Activated T-cell treated with anti-CD3 and anti-CD28 coated beads, Interleukin-2, amount 50 U/mL, for 4 hours (primary cell): ENCODE measurements at regions not wholly inside any gene's neighbourhood (a gene's known extent, or its start where the extent isn't known, plus 50 kb on each side); places are given as distances from the start of the nearest gene placed in this dataset.
"Not testable (repeated sequence)": the region's sequence is repeated elsewhere in the genome, so short reads cannot be mapped to it uniquely, and the experiment has no call there.

Experiments used
- ATAC-seq, 2 donors: fragments of 200-7000 bp; cut with Tn5 transposase; one replicate each; pipeline ENCODE4 v1.10.0; 2021
- DNase-seq: peaks from one replicate; pipeline ENCODE4 v3.0.0-alpha.2; 2020
- H3K27me3 Mint-ChIP-seq: one replicate; pipeline ENCODE4 v1.8.0; 2021; ENCODE audit warnings: low read depth, mixed read lengths
- H3K36me3 Mint-ChIP-seq: one replicate; pipeline ENCODE4 v1.8.0; 2022; ENCODE audit warnings: mixed read lengths; ENCODE audit not compliant: insufficient read depth
- H3K4me1 Mint-ChIP-seq: one replicate; pipeline ENCODE4 v1.8.0; 2021; ENCODE audit warnings: low read depth, mixed read lengths
- H3K4me3 Mint-ChIP-seq: one replicate; pipeline ENCODE4 v1.8.0; 2021; ENCODE audit warnings: mild to moderate bottlenecking, moderate library complexity, mixed read lengths
- H3K9me3 Mint-ChIP-seq: one replicate; pipeline ENCODE4 v1.8.0; 2021; ENCODE audit warnings: mixed read lengths

- H3K36me3 Mint-ChIP-seq, result no peaks in the 10 kb centered on the region
- no peak for ATAC-seq
- no peaks in the 10 kb centered on the region for H3K9me3 Mint-ChIP-seq
- no peaks in the 10 kb centered on the region for H3K4me1 Mint-ChIP-seq
- H3K27me3 Mint-ChIP-seq, result peaks cover 8% of the 10 kb centered on the region
- DNase-seq, result no peak
- no peak overlapping the region for H3K4me3 Mint-ChIP-seq
Observed at GRCh38 chr10:9926003-9926402, 1091.7 kb upstream of the CELF2 start.

- DNase-seq (no peak), ATAC-seq (no peak)
- Mint-ChIP-seq H3K36me3 (no peaks in the 10 kb centered on the region), H3K4me3 (no peak overlapping the region), H3K4me1 (no peaks in the 10 kb centered on the region), H3K9me3 (no peaks in the 10 kb centered on the region), H3K27me3 (peaks cover 6% of the 10 kb centered on the region)
Observed at GRCh38 chr10:9926881-9927280, 1090.8 kb upstream of the CELF2 start.

GRCh38 chr10:9939716-9940115 lies 1078.0 kb upstream of the CELF2 start:
- no peaks in the 10 kb centered on the region for H3K9me3 Mint-ChIP-seq
- no peaks in the 10 kb centered on the region for H3K4me1 Mint-ChIP-seq

GRCh38 chr10:9944690-9945089 lies 1073.0 kb upstream of the CELF2 start:
- peaks cover 5% of the 10 kb centered on the region for H3K27me3 Mint-ChIP-seq
- no peaks in the 10 kb centered on the region for H3K4me1 Mint-ChIP-seq
- no peaks in the 10 kb centered on the region for H3K36me3 Mint-ChIP-seq
- DNase-seq (no peak), ATAC-seq (no peak)
- no peak overlapping the region for H3K4me3 Mint-ChIP-seq
- no peaks in the 10 kb centered on the region for H3K9me3 Mint-ChIP-seq

More at GRCh38 chr10:9939716-9940115, 1078.0 kb upstream of the CELF2 start:
- no peaks in the 10 kb centered on the region for H3K36me3 Mint-ChIP-seq
- H3K27me3 Mint-ChIP-seq, result peaks cover 2% of the 10 kb centered on the region
- no peak overlapping the region for H3K4me3 Mint-ChIP-seq
- DNase-seq (no peak), ATAC-seq (no peak)

- H3K36me3 Mint-ChIP-seq, result no peaks in the 10 kb centered on the region
- no peaks in the 10 kb centered on the region for H3K9me3 Mint-ChIP-seq
- no peak for ATAC-seq
- peaks cover 4% of the 10 kb centered on the region for H3K27me3 Mint-ChIP-seq
- no peak for DNase-seq
- no peaks in the 10 kb centered on the region for H3K4me1 Mint-ChIP-seq
- no peak overlapping the region for H3K4me3 Mint-ChIP-seq
Observed at GRCh38 chr10:9950070-9950469, 1067.6 kb upstream of the CELF2 start.

- DNase-seq, result no peak
- H3K4me1 Mint-ChIP-seq, result no peaks in the 10 kb centered on the region
- no peaks in the 10 kb centered on the region for H3K36me3 Mint-ChIP-seq
- ATAC-seq, result no peak
- peaks cover 4% of the 10 kb centered on the region for H3K27me3 Mint-ChIP-seq
- H3K9me3 Mint-ChIP-seq, result no peaks in the 10 kb centered on the region
- no peak overlapping the region for H3K4me3 Mint-ChIP-seq
Observed at GRCh38 chr10:9951481-9952257, 1066.0 kb upstream of the CELF2 start.

- Mint-ChIP-seq H3K4me1 (no peaks in the 10 kb centered on the region), H3K4me3 (no peak overlapping the region), H3K27me3 (no peaks in the 10 kb centered on the region), H3K36me3 (no peaks in the 10 kb centered on the region), H3K9me3 (peaks cover 3% of the 10 kb centered on the region)
- DNase-seq (no peak), ATAC-seq (no peak)
Observed at GRCh38 chr10:9957351-9957750, 1060.3 kb upstream of the CELF2 start.

GRCh38 chr10:9957876-9958275 lies 1059.8 kb upstream of the CELF2 start:
- DNase-seq, H3K4me3 Mint-ChIP-seq, ATAC-seq, H3K36me3 Mint-ChIP-seq, H3K9me3 Mint-ChIP-seq, H3K4me1 Mint-ChIP-seq, H3K27me3 Mint-ChIP-seq: not testable (repeated sequence)

GRCh38 chr10:9965341-9965740 lies 1052.3 kb upstream of the CELF2 start:
- no peaks in the 10 kb centered on the region for H3K4me1 Mint-ChIP-seq
- no peak overlapping the region for H3K4me3 Mint-ChIP-seq
- no peaks in the 10 kb centered on the region for H3K9me3 Mint-ChIP-seq
- H3K27me3 Mint-ChIP-seq, result no peaks in the 10 kb centered on the region
- H3K36me3 Mint-ChIP-seq, result no peaks in the 10 kb centered on the region
- DNase-seq (no peak), ATAC-seq (no peak)

GRCh38 chr10:9986786-9987185 lies 1030.9 kb upstream of the CELF2 start:
- peaks cover 13% of the 10 kb centered on the region for H3K9me3 Mint-ChIP-seq

GRCh38 chr10:9987197-9987596 lies 1030.5 kb upstream of the CELF2 start:
- ATAC-seq (no peak), DNase-seq (no peak)
- Mint-ChIP-seq H3K36me3 (no peaks in the 10 kb centered on the region), H3K4me3 (no peak overlapping the region), H3K9me3 (peaks cover 13% of the 10 kb centered on the region), H3K4me1 (no peaks in the 10 kb centered on the region), H3K27me3 (no peaks in the 10 kb centered on the region)

More at GRCh38 chr10:9986786-9987185, 1030.9 kb upstream of the CELF2 start:
- no peak for ATAC-seq
- no peak for DNase-seq
- Mint-ChIP-seq H3K36me3 (no peaks in the 10 kb centered on the region), H3K4me3 (no peak overlapping the region), H3K27me3 (no peaks in the 10 kb centered on the region), H3K4me1 (no peaks in the 10 kb centered on the region)

- H3K4me3 Mint-ChIP-seq, result no peak overlapping the region
- H3K27me3 Mint-ChIP-seq, result no peaks in the 10 kb centered on the region
- H3K4me1 Mint-ChIP-seq, result no peaks in the 10 kb centered on the region
- DNase-seq (no peak), ATAC-seq (no peak)
- H3K36me3 Mint-ChIP-seq, result no peaks in the 10 kb centered on the region
- peaks cover under 1% of the 10 kb centered on the region for H3K9me3 Mint-ChIP-seq
Observed at GRCh38 chr10:9992661-9993060, 1025.0 kb upstream of the CELF2 start.

GRCh38 chr10:9994131-9994530 lies 1023.5 kb upstream of the CELF2 start:
- Mint-ChIP-seq H3K4me3 (no peak overlapping the region), H3K27me3 (no peaks in the 10 kb centered on the region), H3K36me3 (no peaks in the 10 kb centered on the region), H3K9me3 (no peaks in the 10 kb centered on the region), H3K4me1 (no peaks in the 10 kb centered on the region)
- DNase-seq (no peak), ATAC-seq (no peak)

- H3K9me3 Mint-ChIP-seq, result no peaks in the 10 kb centered on the region
- ATAC-seq (no peak), DNase-seq (no peak)
- H3K36me3 Mint-ChIP-seq, result no peaks in the 10 kb centered on the region
- H3K4me3 Mint-ChIP-seq, result no peak overlapping the region
- H3K27me3 Mint-ChIP-seq, result no peaks in the 10 kb centered on the region
- H3K4me1 Mint-ChIP-seq, result no peaks in the 10 kb centered on the region
Observed at GRCh38 chr10:9999627-10000026, 1018.0 kb upstream of the CELF2 start.

GRCh38 chr10:10007957-10008356 lies 1009.7 kb upstream of the CELF2 start:
- DNase-seq (no peak), ATAC-seq (no peak)
- Mint-ChIP-seq H3K36me3 (no peaks in the 10 kb centered on the region), H3K4me1 (no peaks in the 10 kb centered on the region), H3K4me3 (no peak overlapping the region), H3K27me3 (peaks cover 4% of the 10 kb centered on the region), H3K9me3 (no peaks in the 10 kb centered on the region)
